SK-N-SH (cell line): ENCODE measurements at regions not wholly inside any gene's neighbourhood (a gene's known extent, or its start where the extent isn't known, plus 50 kb on each side); places are given as distances from the start of the nearest gene placed in this dataset.

Source experiments
- CHD2 ChIP-seq: fragments of 150-350 bp; IDR thresholded peaks from 2 replicates; pipeline ENCODE4 v1.6.1; 2018; ENCODE audit warnings: low read length; ENCODE audit not compliant: partially characterized antibody
- CTCF ChIP-seq: fragments of 200-600 bp; sonication (generic); IDR thresholded peaks from 2 replicates; pipeline ENCODE4 v1.6.1; 2017; ENCODE audit warnings: antibody characterized with exemption, mild to moderate bottlenecking, moderate library complexity
- EP300 ChIP-seq, 2 experiments: IDR thresholded peaks; 2 replicates each; pipeline versions ENCODE4 v1.4.0 to v1.6.1; 2012; ENCODE audit warnings: borderline replicate concordance in 1 of 2, low read depth in 1 of 2, low read length in 1 of 2
- EZH2phosphoT487 ChIP-seq: fragments of 200-600 bp; sonication (generic); IDR thresholded peaks from 2 replicates; pipeline ENCODE4 v1.6.1; 2017; ENCODE audit warnings: low read depth, mixed run types, mild to moderate bottlenecking, antibody characterized with exemption, moderate library complexity, borderline replicate concordance
- FOXM1 ChIP-seq: IDR thresholded peaks from 2 replicates; pipeline ENCODE4 v1.4.0; 2012; ENCODE audit warnings: low read depth, mild to moderate bottlenecking
- GABPA ChIP-seq: IDR thresholded peaks from 2 replicates; pipeline ENCODE4 v1.4.0; 2012; ENCODE audit warnings: low read depth, mild to moderate bottlenecking
- IRF3 ChIP-seq: fragments of 150-350 bp; IDR thresholded peaks from 2 replicates; pipeline ENCODE4 v1.6.1; 2016; ENCODE audit warnings: mild to moderate bottlenecking, low read depth, low read length
- NFIC ChIP-seq: IDR thresholded peaks from 2 replicates; pipeline ENCODE4 v1.4.0; 2012; ENCODE audit warnings: borderline replicate concordance
- PBX3 ChIP-seq: IDR thresholded peaks from 2 replicates; pipeline ENCODE4; 2012
- POLR2AphosphoS5 ChIP-seq: IDR thresholded peaks from 2 replicates; pipeline ENCODE4 v1.6.1; 2012; ENCODE audit warnings: low read depth, low read length
- REST ChIP-seq: IDR thresholded peaks from 2 replicates; pipeline ENCODE4 v1.6.1; 2012; ENCODE audit warnings: mild to moderate bottlenecking, low read depth, low read length, moderate library complexity
- USF2 ChIP-seq: fragments of 150-350 bp; IDR thresholded peaks from 2 replicates; pipeline ENCODE4 v1.6.1; 2017; ENCODE audit warnings: antibody characterized with exemption, low read length, low read depth, borderline replicate concordance

- TF ChIP-seq PBX3 (no peak), EP300 (IDR thresholded peaks at IDR 0.05; ENCODE audit: borderline replicate concordance in 1 of 2, low read depth in 1 of 2, low read length in 1 of 2) (no peak), CTCF (peak; percentile 29; the same call in 1 of the 2 replicates), NFIC (no peak), REST (no peak), POLR2AphosphoS5 (no peak), FOXM1 (no peak), GABPA (no peak), CHD2 (no peak), USF2 (no peak), IRF3 (no peak), EZH2phosphoT487 (no peak)
Measured at GRCh38 chr4:78669453-78669852, 106.7 kb upstream of the BMP2K start.
